ENCODE measurements at regions not wholly inside any gene's neighbourhood (a gene's known extent, or its start where the extent isn't known, plus 50 kb on each side); places are given as distances from the start of the nearest gene placed in this dataset.
"Not testable (repeated sequence)": the region's sequence is repeated elsewhere in the genome, so short reads cannot be mapped to it uniquely, and the experiment has no call there.

- not testable (repeated sequence) for TF ChIP-seq BHLHE40 (IDR thresholded peaks at IDR 0.05; ENCODE audit: borderline replicate concordance); ELF4 (IDR thresholded peaks at IDR 0.05); ARNT (IDR thresholded peaks at IDR 0.05); NFRKB (IDR thresholded peaks at IDR 0.05); LEF1 (IDR thresholded peaks at IDR 0.05; ENCODE audit: borderline replicate concordance); HDGF (IDR thresholded peaks at IDR 0.05; ENCODE audit: borderline replicate concordance); FOXM1 (IDR thresholded peaks at IDR 0.05; ENCODE audit: borderline replicate concordance); ZNF384 (IDR thresholded peaks at IDR 0.05); FOXK2 (IDR thresholded peaks at IDR 0.05); FOXA1 (IDR thresholded peaks at IDR 0.05); PKNOX1 (IDR thresholded peaks at IDR 0.05); TARDBP (IDR thresholded peaks at IDR 0.05)
Measured at GRCh38 chr15:22726104-22726503, 60.3 kb upstream of the NIPA1 start.

Data from HEK293T (cell line).